Endothelial cell of umbilical vein (primary cell): ENCODE measurements at regions not wholly inside any gene's neighbourhood (a gene's known extent, or its start where the extent isn't known, plus 50 kb on each side); places are given as distances from the start of the nearest gene placed in this dataset.

ENCODE experiments used
- BruUV-seq: library from RNA; stranded (reverse); fragments of 400-500 nt; replicated peaks from 2 replicates; lab custom pipeline; 2021; lab: Mats Ljungman, UMichigan
- CTCF ChIA-PET: fragments of 300-600, 350-600 bp; sonication (Branson Sonifier 250); formaldehyde crosslinking; loops from one replicate; lab custom pipeline; 2021; ENCODE audit warnings: antibody characterized with exemption, inconsistent platforms; lab: Charles Lee
- POLR2A ChIA-PET: fragments of 300-600, 350-600 bp; sonication (Branson Sonifier 250); formaldehyde crosslinking; loops from one replicate; lab custom pipeline; 2021; ENCODE audit warnings: antibody characterized with exemption, inconsistent platforms; lab: Charles Lee
- DNase-seq: peaks from one replicate; pipeline ENCODE4 v3.0.0-alpha.2; 2011; ENCODE audit warnings: low read depth, low spot score
- FAIRE-seq: peaks from 2 replicates; lab custom pipeline; 2011; peaks lifted over from hg19 to GRCh38; lab: Jason Lieb, UNC
- H2AFZ ChIP-seq: 2 replicates; pipeline ENCODE4 v1.6.0; 2012; ENCODE audit warnings: low read depth, low read length, control low read depth, inconsistent platforms
- H3K27ac ChIP-seq: 2 replicates; pipeline ENCODE4 v1.5.1; 2011; ENCODE audit warnings: low read depth, mild to moderate bottlenecking, control low read depth, low read length, moderate library complexity; ENCODE audit not compliant: insufficient read depth
- H3K27me3 ChIP-seq, 2 experiments: 2 replicates each; pipeline versions ENCODE4 v1.6.0 to v1.6.1; 2011; ENCODE audit warnings: low read length in 2 of 2, mixed read lengths in 1 of 2; ENCODE audit not compliant: control insufficient read depth in 2 of 2, insufficient read depth in 2 of 2
- H3K36me3 ChIP-seq, 2 experiments: 2 replicates in 1 of 2; 3 replicates in 1 of 2; pipeline ENCODE4 v1.5.1; 2011; ENCODE audit warnings: low read length in 2 of 2, mild to moderate bottlenecking in 1 of 2, moderate library complexity in 1 of 2; ENCODE audit not compliant: control insufficient read depth in 2 of 2, insufficient read depth in 2 of 2; ENCODE audit errors: extremely low read depth in 1 of 2
- H3K4me1 ChIP-seq: 3 replicates; pipeline ENCODE4 v1.5.1; 2011; ENCODE audit warnings: mild to moderate bottlenecking, low read length; ENCODE audit not compliant: control insufficient read depth, insufficient read depth; ENCODE audit errors: extremely low read depth
- H3K4me2 ChIP-seq: 2 replicates; pipeline ENCODE4 v1.6.1; 2011; ENCODE audit warnings: low read length, control low read depth, mixed read lengths; ENCODE audit not compliant: insufficient read depth
- H3K4me3 ChIP-seq, 3 experiments: fragments of 200-600 bp in 1 of 3; sonication (generic), shearing (Covaris generic) in 1 of 3; replicated peaks in 1 of 3; 2 replicates each; pipeline ENCODE4 v1.5.1; 2011 to 2016; ENCODE audit warnings: control low read depth in 3 of 3, low read length in 3 of 3, mild to moderate bottlenecking in 2 of 3, inconsistent platforms in 1 of 3, low read depth in 1 of 3, moderate library complexity in 1 of 3; ENCODE audit not compliant: insufficient read depth in 1 of 3
- H3K79me2 ChIP-seq: 2 replicates; pipeline ENCODE4 v1.6.0; 2012; ENCODE audit warnings: low read length, inconsistent platforms; ENCODE audit not compliant: control insufficient read depth, insufficient read depth
- H3K9ac ChIP-seq: replicated peaks from 2 replicates; pipeline ENCODE3; 2011; ENCODE audit warnings: low read length, control low read depth; ENCODE audit not compliant: insufficient read depth; ENCODE audit errors: extremely low read depth
- H3K9me1 ChIP-seq: replicated peaks from 3 replicates; pipeline ENCODE4 v1.6.0; 2011; ENCODE audit warnings: mild to moderate bottlenecking, low read length; ENCODE audit not compliant: control insufficient read depth, insufficient read depth; ENCODE audit errors: extremely low read depth
- H3K9me3 ChIP-seq: replicated peaks from 2 replicates; pipeline ENCODE4 v1.5.1; 2012; ENCODE audit warnings: low read length, inconsistent platforms; ENCODE audit not compliant: control insufficient read depth, insufficient read depth
- H4K20me1 ChIP-seq: replicated peaks from 2 replicates; pipeline ENCODE3; 2011; ENCODE audit warnings: mild to moderate bottlenecking, low read length; ENCODE audit not compliant: control insufficient read depth, insufficient read depth; ENCODE audit errors: extremely low read depth
- EZH2 ChIP-seq: IDR thresholded peaks from 2 replicates; pipeline ENCODE4 v1.6.1; 2012; ENCODE audit warnings: borderline replicate concordance, low read depth, mild to moderate bottlenecking, moderate library complexity, low read length, inconsistent platforms; ENCODE audit not compliant: severe bottlenecking
- FOS ChIP-seq: IDR thresholded peaks from 2 replicates; pipeline ENCODE4 v1.6.1; 2011; ENCODE audit warnings: mild to moderate bottlenecking, low read length, moderate library complexity, borderline replicate concordance; ENCODE audit not compliant: insufficient read depth
- GATA2 ChIP-seq: IDR thresholded peaks from 2 replicates; pipeline ENCODE4 v1.7.0; 2011; ENCODE audit warnings: low read depth, mild to moderate bottlenecking, moderate library complexity, mixed read lengths, low read length; ENCODE audit not compliant: insufficient read length, insufficient read depth
- JUN ChIP-seq: IDR thresholded peaks from 2 replicates; pipeline ENCODE4 v1.6.1; 2011; ENCODE audit warnings: borderline replicate concordance, low read depth; ENCODE audit not compliant: insufficient read length, insufficient read depth
- MYC ChIP-seq: IDR thresholded peaks from one replicate; pipeline ENCODE4 v1.6.1; 2011; ENCODE audit warnings: mild to moderate bottlenecking, low read depth, low read length
- POLR2A ChIP-seq: IDR thresholded peaks from 2 replicates; pipeline ENCODE4 v1.6.1; 2012; ENCODE audit warnings: low read depth, mild to moderate bottlenecking, control low read depth, low read length
- POLR2AphosphoS5 ChIP-seq: IDR thresholded peaks from 2 replicates; pipeline ENCODE4 v1.6.1; 2012; ENCODE audit warnings: low read depth, mild to moderate bottlenecking, control low read depth, low read length, moderate library complexity; ENCODE audit not compliant: insufficient read depth
- dilution Hi-C: fragments of 300-500 bp; cut with MboI; formaldehyde crosslinking; loops from one replicate; pipeline ENCODE4 v1.15.0; 2019; ENCODE audit warnings: low sequenced_read_pairs; ENCODE audit not compliant: extremely low pct_ligation_motif_present
- intact Hi-C: fragments of 100-400 bp; cut with micrococcal nuclease; formaldehyde crosslinking; loops from one replicate; pipeline ENCODE4 v1.10.0; 2022
- TF ChIP-seq, protein P1 (sequence below), 2 donors: IDR thresholded peaks; 1 replicate in 1 of 2; 2 replicates in 1 of 2; pipeline ENCODE4 v1.5.1; 2011; ENCODE audit warnings: low read length in 2 of 2, mild to moderate bottlenecking in 2 of 2, moderate library complexity in 2 of 2, control low read depth in 1 of 2, inconsistent platforms in 1 of 2, low read depth in 1 of 2; ENCODE audit not compliant: insufficient read depth in 1 of 2; ENCODE audit errors: extremely low read depth in 1 of 2
- TF ChIP-seq, protein P2 (sequence below): IDR thresholded peaks from 2 replicates; pipeline ENCODE4 v1.6.1; 2011; ENCODE audit not compliant: insufficient read depth, insufficient read length

DNA sequence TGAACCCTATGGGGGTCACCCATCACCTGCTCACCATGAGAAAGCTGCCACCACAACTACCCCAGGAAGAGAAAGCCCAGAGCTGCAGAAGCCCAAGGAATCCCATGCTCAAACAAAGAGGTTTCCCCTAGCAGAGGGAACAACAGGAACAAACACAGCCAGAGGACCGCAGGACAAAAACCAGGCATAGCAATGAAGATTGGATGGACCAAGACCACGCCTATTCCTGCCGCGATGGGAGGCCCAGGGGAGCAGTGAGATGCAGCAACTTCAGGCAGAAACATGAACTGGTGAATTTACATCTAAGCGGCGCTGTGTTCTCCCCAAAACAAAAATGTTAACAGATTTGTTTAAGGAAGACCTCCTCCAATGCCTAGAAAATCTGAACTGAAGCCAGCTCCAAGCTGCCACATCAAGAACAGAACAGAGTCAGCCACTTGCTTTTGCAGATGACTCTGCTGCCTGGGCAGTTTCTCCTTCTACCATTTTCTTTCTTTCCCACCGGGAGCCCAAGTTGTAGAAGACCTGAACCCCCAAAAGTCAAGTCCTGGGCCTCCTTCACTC is 134.2 kb upstream of the NEBL start:
- dilution Hi-C loops, result no loop called here
- no peak overlapping the region for H3K27ac ChIP-seq
- H3K4me3 ChIP-seq, result no peak overlapping the region
- intact Hi-C loops, result no loop called here
- FAIRE-seq (no peak), DNase-seq (no peak)
- no peaks in the 10 kb centered on the region for H3K36me3 ChIP-seq
- CTCF ChIA-PET, result no interaction called here
- no peaks in the 10 kb centered on the region for H3K27me3 ChIP-seq
- TF ChIP-seq EZH2 (no peak), POLR2AphosphoS5 (no peak), FOS (no peak), MYC (no peak), GATA2 (no peak), POLR2A (no peak), JUN (no peak)
- TF ChIP-seq, protein P1, sequence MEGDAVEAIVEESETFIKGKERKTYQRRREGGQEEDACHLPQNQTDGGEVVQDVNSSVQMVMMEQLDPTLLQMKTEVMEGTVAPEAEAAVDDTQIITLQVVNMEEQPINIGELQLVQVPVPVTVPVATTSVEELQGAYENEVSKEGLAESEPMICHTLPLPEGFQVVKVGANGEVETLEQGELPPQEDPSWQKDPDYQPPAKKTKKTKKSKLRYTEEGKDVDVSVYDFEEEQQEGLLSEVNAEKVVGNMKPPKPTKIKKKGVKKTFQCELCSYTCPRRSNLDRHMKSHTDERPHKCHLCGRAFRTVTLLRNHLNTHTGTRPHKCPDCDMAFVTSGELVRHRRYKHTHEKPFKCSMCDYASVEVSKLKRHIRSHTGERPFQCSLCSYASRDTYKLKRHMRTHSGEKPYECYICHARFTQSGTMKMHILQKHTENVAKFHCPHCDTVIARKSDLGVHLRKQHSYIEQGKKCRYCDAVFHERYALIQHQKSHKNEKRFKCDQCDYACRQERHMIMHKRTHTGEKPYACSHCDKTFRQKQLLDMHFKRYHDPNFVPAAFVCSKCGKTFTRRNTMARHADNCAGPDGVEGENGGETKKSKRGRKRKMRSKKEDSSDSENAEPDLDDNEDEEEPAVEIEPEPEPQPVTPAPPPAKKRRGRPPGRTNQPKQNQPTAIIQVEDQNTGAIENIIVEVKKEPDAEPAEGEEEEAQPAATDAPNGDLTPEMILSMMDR (IDR thresholded peaks at IDR 0.05; ENCODE audit: extremely low read depth in 1 of 2, insufficient read depth in 1 of 2, low read depth in 1 of 2, low read length in 2 of 2), result no peak
- TF ChIP-seq, protein P2, sequence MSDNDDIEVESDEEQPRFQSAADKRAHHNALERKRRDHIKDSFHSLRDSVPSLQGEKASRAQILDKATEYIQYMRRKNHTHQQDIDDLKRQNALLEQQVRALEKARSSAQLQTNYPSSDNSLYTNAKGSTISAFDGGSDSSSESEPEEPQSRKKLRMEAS, result no peak
- H3K9me1 ChIP-seq, result no peaks in the 10 kb centered on the region
- no peaks in the 10 kb centered on the region for H3K4me1 ChIP-seq
- BruUV-seq, result no TSS peak
- no peak overlapping the region for H3K9ac ChIP-seq
- H3K79me2 ChIP-seq, result no peaks in the 10 kb centered on the region
- no peaks in the 10 kb centered on the region for H4K20me1 ChIP-seq
- no peaks in the 10 kb centered on the region for H3K9me3 ChIP-seq
- no peak overlapping the region for H3K4me2 ChIP-seq
- H2AFZ ChIP-seq, result no peak overlapping the region
- POLR2A ChIA-PET, result no interaction called here
